ENCODE measurements at regions not wholly inside any gene's neighbourhood (a gene's known extent, or its start where the extent isn't known, plus 50 kb on each side); places are given as distances from the start of the nearest gene placed in this dataset.

DNA sequence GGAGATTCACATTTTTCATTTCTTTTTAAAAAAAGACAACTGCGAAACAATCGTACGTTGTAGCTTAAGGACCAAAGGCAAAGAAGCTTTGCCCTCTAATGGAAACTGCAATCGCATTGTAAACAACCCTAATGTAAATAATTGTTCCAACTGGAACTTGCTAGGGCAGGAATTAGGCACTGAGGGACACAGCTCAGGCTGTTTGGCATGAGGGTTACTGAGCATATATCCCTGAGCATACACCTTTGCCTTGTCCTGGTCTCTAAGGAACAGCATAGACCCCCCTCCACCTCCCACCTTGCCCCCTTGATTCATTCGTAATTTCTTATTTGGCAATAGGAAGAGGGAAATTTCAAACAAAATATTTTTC lies 396.4 kb downstream of the LNPK start:
- intact Hi-C loops (cut with micrococcal nuclease; ENCODE audit: unreplicated experiment) = loop anchor here (1.0 to 10.0 kb wide), 3 partner anchors 11 to 489 kb away; partner anchors contain the start of genes HOXD12 and HOXD13
- ChIA-PET CTCF (interaction anchor here (1.4 to 1.5 kb wide), 2 partner anchors 12 to 14 kb away, joined by 3 to 4 read pairs; no protein-coding TSS in a partner anchor), POLR2A (no interaction called here)
- Histone ChIP-seq H3K27me3 (replicated peaks; ENCODE audit: control insufficient read depth, insufficient read depth, low read length) (no peaks in the 10 kb centered on the region), H3K36me3 (ENCODE audit: control insufficient read depth, insufficient read depth, low read length) (no peaks in the 10 kb centered on the region), H3K9me3 (no peaks in the 10 kb centered on the region), H3K4me3 (ENCODE audit: low read depth, low read length) (no peak overlapping the region), H3K4me1 (peaks cover 25% of the 10 kb centered on the region)
- no peaks in the 10 kb centered on the region for H3K27me3 Mint-ChIP-seq (ENCODE audit: insufficient read depth, unreplicated experiment)
- H3K4me1 Mint-ChIP-seq (ENCODE audit: low read depth, unreplicated experiment) = peaks cover 24% of the 10 kb centered on the region
- no peak for DNase-seq
- H3K36me3 Mint-ChIP-seq (ENCODE audit: insufficient read depth, unreplicated experiment) = no peaks in the 10 kb centered on the region
- TF ChIP-seq, protein P1, sequence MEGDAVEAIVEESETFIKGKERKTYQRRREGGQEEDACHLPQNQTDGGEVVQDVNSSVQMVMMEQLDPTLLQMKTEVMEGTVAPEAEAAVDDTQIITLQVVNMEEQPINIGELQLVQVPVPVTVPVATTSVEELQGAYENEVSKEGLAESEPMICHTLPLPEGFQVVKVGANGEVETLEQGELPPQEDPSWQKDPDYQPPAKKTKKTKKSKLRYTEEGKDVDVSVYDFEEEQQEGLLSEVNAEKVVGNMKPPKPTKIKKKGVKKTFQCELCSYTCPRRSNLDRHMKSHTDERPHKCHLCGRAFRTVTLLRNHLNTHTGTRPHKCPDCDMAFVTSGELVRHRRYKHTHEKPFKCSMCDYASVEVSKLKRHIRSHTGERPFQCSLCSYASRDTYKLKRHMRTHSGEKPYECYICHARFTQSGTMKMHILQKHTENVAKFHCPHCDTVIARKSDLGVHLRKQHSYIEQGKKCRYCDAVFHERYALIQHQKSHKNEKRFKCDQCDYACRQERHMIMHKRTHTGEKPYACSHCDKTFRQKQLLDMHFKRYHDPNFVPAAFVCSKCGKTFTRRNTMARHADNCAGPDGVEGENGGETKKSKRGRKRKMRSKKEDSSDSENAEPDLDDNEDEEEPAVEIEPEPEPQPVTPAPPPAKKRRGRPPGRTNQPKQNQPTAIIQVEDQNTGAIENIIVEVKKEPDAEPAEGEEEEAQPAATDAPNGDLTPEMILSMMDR (IDR thresholded peaks at IDR 0.05; ENCODE audit: insufficient read depth in 1 of 2, low read depth in 1 of 2, low read length in 1 of 2, severe bottlenecking in 1 of 2, unreplicated experiment in 1 of 2) = no peak
- peak overlapping the region; percentile 49 for H3K27ac Mint-ChIP-seq (ENCODE audit: unreplicated experiment)
- no TSS peak for BruUV-seq (replicated peaks)
- H3K4me3 Mint-ChIP-seq (ENCODE audit: unreplicated experiment) = peak overlapping the region; percentile 52
- no peaks in the 10 kb centered on the region for H3K9me3 Mint-ChIP-seq (ENCODE audit: unreplicated experiment)

DNA sequence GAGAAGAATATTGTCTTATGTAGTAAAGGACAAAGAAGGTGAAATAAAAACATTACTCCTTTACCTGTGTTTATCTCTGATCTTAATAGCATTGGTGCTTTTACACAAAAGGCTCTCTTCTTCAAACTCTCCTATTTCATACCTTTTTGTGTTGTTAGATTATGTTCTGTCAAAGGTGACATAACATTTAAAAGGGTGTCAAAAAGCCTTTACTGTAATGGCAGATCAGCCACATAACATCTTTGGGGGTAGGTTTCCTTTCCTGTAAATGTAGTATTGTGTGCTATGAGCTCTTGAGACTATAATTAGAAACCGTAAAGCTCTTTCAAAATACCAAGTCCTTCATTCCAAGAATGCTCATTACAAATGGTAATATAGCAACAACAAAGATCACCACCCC lies 400.1 kb downstream of the LNPK start:
- intact Hi-C loops (cut with micrococcal nuclease; ENCODE audit: unreplicated experiment) = loop anchor here (10.0 kb wide), 1 partner anchor 493 kb away; the partner anchor contains the start of genes HOXD12 and HOXD13
- no peaks in the 10 kb centered on the region for H3K36me3 ChIP-seq (ENCODE audit: control insufficient read depth, insufficient read depth, low read length)
- no peak for DNase-seq
- BruUV-seq (replicated peaks) = no TSS peak
- no peak overlapping the region for H3K4me3 ChIP-seq (ENCODE audit: low read depth, low read length)
- no peaks in the 10 kb centered on the region for H3K27me3 ChIP-seq (replicated peaks; ENCODE audit: control insufficient read depth, insufficient read depth, low read length)
- H3K9me3 Mint-ChIP-seq (ENCODE audit: unreplicated experiment) = no peaks in the 10 kb centered on the region
- peaks cover 24% of the 10 kb centered on the region for H3K4me1 Mint-ChIP-seq (ENCODE audit: low read depth, unreplicated experiment)
- TF ChIP-seq, protein P1 (IDR thresholded peaks at IDR 0.05; ENCODE audit: insufficient read depth in 1 of 2, low read depth in 1 of 2, low read length in 1 of 2, severe bottlenecking in 1 of 2, unreplicated experiment in 1 of 2) = no peak
- CTCF ChIA-PET = no interaction called here
- no peaks in the 10 kb centered on the region for H3K27me3 Mint-ChIP-seq (ENCODE audit: insufficient read depth, unreplicated experiment)
- H3K4me1 ChIP-seq = peaks cover 41% of the 10 kb centered on the region
- H3K4me3 Mint-ChIP-seq (ENCODE audit: unreplicated experiment) = no peak overlapping the region
- no peaks in the 10 kb centered on the region for H3K36me3 Mint-ChIP-seq (ENCODE audit: insufficient read depth, unreplicated experiment)
- H3K9me3 ChIP-seq = no peaks in the 10 kb centered on the region
- no peak overlapping the region for H3K27ac Mint-ChIP-seq (ENCODE audit: unreplicated experiment)
- POLR2A ChIA-PET = no interaction called here

DNA sequence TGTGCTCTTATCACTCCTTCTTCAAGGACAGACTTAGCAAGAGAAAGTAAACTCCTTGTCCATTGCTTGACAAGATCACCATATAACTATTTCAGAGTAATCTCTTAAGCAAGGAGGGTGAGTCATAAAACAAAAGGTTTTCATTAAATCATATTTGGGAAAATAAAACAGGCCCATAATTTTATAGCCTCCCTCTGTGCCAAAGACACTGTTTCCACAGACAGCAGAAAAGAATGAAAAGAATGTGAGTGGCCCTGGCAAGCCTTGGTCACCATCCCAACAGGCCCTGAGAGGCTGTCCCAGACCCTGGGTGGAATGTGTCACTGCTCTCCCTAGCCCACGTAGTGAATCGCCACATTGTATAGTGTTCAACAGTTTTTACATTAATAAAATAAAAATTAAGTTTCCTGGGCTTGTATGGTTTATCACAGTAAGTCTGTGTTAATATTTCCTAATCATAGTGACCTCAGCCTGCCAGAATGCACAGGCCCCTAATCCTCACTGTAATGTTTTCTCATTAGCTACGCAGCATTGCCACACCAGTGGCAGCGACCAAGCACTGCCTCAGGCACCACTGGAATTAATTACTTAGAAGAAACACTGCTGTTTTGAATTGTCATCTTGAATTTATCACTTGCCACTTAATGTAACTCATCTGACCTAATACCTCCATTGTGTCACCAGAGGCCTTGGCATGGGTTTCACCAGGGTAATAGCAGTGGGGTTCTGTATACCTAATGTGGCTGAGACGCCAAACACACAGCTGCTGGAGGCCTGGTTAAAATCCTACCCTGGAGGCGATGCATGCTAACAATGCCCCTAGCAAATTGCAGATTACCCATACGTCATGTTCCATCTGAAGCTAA lies 401.9 kb downstream of the LNPK start:
- Mint-ChIP-seq H3K4me3 (ENCODE audit: unreplicated experiment) (no peak overlapping the region), H3K4me1 (ENCODE audit: low read depth, unreplicated experiment) (peaks cover 8% of the 10 kb centered on the region), H3K9me3 (ENCODE audit: unreplicated experiment) (no peaks in the 10 kb centered on the region), H3K27ac (ENCODE audit: unreplicated experiment) (peak overlapping the region; percentile 66), H3K36me3 (ENCODE audit: insufficient read depth, unreplicated experiment) (no peaks in the 10 kb centered on the region), H3K27me3 (ENCODE audit: insufficient read depth, unreplicated experiment) (no peaks in the 10 kb centered on the region)
- intact Hi-C loops (cut with micrococcal nuclease; ENCODE audit: unreplicated experiment) = loop anchor here (10.0 kb wide), 1 partner anchor 495 kb away; the partner anchor contains the start of genes HOXD12 and HOXD13
- Histone ChIP-seq H3K4me1 (peaks cover 36% of the 10 kb centered on the region), H3K9me3 (no peaks in the 10 kb centered on the region), H3K4me3 (ENCODE audit: low read depth, low read length) (no peak overlapping the region), H3K27me3 (replicated peaks; ENCODE audit: control insufficient read depth, insufficient read depth, low read length) (no peaks in the 10 kb centered on the region), H3K36me3 (ENCODE audit: control insufficient read depth, insufficient read depth, low read length) (no peaks in the 10 kb centered on the region)
- peak in 1 of 2 experiments; percentile 37 for DNase-seq
- BruUV-seq (replicated peaks) = no TSS peak
- CTCF ChIA-PET = no interaction called here
- TF ChIP-seq, protein P1 (IDR thresholded peaks at IDR 0.05; ENCODE audit: insufficient read depth in 1 of 2, low read depth in 1 of 2, low read length in 1 of 2, severe bottlenecking in 1 of 2, unreplicated experiment in 1 of 2) = no peak
- POLR2A ChIA-PET = no interaction called here

All from Caco-2 (cell line).